ENCODE measurements at regions not wholly inside any gene's neighbourhood (a gene's known extent, or its start where the extent isn't known, plus 50 kb on each side); places are given as distances from the start of the nearest gene placed in this dataset.

DNA sequence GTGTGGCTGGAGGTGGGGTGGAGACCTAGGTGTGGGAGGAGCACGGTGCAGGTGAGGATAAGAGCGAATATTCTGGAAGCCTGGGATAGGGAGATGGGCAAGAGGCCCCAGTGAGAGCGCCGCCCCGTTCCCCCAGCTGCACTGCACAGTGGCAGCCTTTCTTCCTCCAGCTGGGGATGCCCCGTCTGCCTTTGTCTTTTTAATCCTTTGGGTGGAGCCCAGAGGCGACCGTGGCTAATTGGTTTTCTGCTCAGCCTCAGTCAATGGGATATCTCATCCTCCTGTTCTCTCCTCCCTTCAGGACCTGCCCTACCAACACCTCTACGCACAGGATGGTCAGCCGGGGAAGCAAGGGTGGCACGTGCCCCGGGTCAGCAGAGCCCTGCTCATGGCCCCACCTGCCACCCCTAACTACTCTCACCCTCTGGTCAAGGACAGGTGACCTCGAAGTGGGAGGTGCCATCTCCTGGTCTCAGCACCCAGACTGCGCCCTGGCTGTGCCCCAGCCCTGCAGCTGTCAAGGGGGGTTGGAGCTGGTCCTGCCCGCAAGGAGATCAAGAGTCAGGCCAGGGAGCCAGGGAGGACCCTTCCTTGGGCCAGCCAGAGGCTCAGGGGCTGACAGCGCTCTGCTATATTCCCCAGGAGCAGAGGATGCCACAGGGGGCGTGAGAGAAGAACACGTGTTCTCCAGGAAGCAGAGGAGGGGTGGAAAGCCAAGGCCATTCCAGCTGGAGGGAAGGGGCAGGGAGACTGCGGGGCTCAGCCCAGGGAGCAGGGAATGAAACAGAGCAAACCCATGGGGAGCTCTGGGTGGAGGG lies 64.0 kb downstream of the ADRA2C start:
- no peak for DNase-seq
- Histone ChIP-seq H3K4me1 (peaks cover 3 to 13% (median 10%) of the 10 kb centered on the region in 3 donors), H3K36me3 (no peaks in the 10 kb centered on the region), H3K4me3 (no peak overlapping the region), H3K27me3 (peaks cover 0 to 82% (median 0%) of the 10 kb centered on the region in 4 donors), H3K27ac (no peak overlapping the region), H3K9me3 (no peaks in the 10 kb centered on the region)
- WGBS, 2 donors, result 34 to 37% methylated on average over 13 to 14 of the region's 19 CpGs
- TF ChIP-seq, protein P1, sequence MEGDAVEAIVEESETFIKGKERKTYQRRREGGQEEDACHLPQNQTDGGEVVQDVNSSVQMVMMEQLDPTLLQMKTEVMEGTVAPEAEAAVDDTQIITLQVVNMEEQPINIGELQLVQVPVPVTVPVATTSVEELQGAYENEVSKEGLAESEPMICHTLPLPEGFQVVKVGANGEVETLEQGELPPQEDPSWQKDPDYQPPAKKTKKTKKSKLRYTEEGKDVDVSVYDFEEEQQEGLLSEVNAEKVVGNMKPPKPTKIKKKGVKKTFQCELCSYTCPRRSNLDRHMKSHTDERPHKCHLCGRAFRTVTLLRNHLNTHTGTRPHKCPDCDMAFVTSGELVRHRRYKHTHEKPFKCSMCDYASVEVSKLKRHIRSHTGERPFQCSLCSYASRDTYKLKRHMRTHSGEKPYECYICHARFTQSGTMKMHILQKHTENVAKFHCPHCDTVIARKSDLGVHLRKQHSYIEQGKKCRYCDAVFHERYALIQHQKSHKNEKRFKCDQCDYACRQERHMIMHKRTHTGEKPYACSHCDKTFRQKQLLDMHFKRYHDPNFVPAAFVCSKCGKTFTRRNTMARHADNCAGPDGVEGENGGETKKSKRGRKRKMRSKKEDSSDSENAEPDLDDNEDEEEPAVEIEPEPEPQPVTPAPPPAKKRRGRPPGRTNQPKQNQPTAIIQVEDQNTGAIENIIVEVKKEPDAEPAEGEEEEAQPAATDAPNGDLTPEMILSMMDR (IDR thresholded peaks at IDR 0.05), result no peak
- no peak for TF ChIP-seq POLR2A (IDR thresholded peaks at IDR 0.05)
- intact Hi-C loops (cut with DNase I), result no loop called here

DNA sequence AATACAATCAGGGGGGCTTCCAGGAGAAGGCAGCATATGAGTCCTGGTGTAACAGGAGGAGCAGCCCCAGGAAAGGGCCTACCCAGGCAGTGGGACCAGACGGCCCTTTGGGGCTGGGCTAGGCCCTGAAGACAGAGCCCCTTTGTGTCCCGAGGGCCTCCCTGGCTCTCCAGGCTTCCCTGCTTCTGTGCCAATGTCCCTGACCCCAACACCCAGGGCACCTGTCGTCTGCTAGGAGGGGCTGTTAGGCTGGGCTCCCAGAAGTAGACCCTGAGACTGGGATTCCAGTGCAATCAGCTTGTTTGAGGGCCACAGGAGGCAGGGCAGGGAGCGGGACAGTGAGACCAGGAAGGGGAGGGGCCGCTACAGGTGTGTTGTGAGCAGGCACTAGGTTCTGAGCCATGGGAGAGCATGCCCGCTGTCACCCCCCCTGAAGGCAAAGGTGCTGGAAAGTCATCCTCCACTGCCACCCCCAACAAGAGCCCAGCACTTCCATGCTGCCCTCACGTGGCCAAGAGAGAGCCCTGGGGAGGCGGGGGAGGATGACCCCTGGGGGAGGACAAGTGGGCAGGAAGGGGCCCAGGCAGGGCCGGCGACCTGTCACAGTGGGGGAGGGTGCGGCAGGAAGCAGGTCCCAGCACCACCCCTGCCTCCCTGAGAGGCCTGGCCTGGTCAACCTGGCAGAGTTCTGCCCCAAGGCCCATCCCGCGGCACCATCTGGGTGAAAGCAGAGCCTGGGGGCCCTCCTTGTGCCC lies 64.8 kb downstream of the ADRA2C start:
- WGBS, 2 donors, result 20 to 44% methylated on average over 1 to 2 of the region's 13 CpGs
- H3K27ac ChIP-seq, result no peak overlapping the region
- peaks cover 3 to 13% (median 10%) of the 10 kb centered on the region in 3 donors for H3K4me1 ChIP-seq
- peaks cover 0 to 90% (median 0%) of the 10 kb centered on the region in 4 donors for H3K27me3 ChIP-seq
- no peaks in the 10 kb centered on the region for H3K36me3 ChIP-seq
- no peak for TF ChIP-seq POLR2A (IDR thresholded peaks at IDR 0.05)
- TF ChIP-seq, protein P1 (IDR thresholded peaks at IDR 0.05), result no peak
- DNase-seq, result no peak
- intact Hi-C loops (cut with DNase I), result no loop called here
- H3K4me3 ChIP-seq, result no peak overlapping the region
- no peaks in the 10 kb centered on the region for H3K9me3 ChIP-seq

DNA sequence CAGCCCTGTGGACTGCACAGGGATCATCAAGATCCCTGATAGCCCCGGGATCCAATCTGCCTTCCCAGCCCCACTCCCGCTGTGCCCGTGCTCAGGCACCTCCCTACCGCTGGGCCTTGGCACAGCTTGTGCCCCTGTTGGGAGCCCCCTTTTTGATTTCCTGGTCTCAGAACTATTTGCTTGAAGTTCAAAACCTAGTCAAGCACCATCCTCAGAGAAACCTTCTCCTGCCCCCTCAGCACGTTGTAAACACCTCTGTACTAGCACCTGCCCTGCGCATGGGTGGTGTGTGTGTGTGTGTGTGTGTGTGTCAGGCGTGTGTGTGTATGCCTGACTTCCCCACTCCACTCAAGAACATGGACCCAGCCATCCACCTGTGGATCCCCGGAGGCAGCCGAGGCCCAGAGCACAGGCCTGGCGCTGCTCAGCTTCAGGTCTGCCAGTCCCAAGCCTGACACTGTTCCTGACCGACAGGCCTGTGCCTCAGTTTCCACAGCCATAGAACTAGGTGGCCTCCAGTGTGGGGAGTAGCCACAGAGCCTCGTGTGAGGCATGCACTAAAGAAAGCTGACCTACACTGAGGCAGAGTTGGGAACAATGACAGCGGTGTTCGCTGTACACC lies 65.5 kb downstream of the ADRA2C start:
- intact Hi-C loops (cut with DNase I), result no loop called here
- Histone ChIP-seq H3K36me3 (no peaks in the 10 kb centered on the region), H3K4me1 (peaks cover 3 to 13% (median 10%) of the 10 kb centered on the region in 3 donors), H3K9me3 (no peaks in the 10 kb centered on the region), H3K4me3 (no peak overlapping the region), H3K27ac (no peak overlapping the region), H3K27me3 (peaks cover 0 to 94% (median 0%) of the 10 kb centered on the region in 4 donors)
- WGBS, 2 donors, result 53 to 65% methylated on average over 3 to 6 of the region's 14 CpGs
- no peak for DNase-seq
- TF ChIP-seq, protein P1 (IDR thresholded peaks at IDR 0.05), result no peak
- no peak for TF ChIP-seq POLR2A (IDR thresholded peaks at IDR 0.05)

DNA sequence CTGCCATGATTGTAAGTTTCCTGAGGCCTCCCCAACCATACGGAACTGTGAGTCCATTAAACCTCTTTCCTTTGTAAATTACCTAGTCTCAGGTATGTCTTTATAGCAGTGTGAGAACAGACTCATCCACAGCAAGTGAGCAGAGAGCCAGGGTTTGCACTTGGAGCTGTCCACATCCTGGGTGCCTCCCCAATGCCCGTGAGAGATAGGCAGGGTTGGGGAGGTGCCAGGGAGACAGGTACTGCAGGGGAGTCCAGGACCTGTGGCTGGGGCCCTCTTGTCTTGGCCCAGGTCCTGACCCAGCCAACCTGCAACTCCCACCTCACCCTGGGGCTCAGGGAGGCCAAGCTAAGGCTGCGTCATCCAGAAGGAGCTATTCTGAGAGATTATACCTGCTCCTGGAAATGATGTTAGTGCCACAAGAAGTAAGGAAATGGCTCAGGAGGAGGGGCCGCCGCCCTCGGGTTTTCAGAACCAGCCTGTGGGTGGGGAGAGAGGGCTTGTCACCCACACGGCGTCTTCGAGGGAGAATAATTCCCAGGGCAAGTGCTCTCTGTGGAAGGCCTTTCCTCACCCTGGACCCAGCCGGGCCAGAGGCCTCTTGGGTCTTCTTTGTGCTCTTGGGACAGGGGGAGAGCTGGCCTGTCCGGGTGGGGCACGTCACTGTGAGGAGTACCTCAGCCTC lies 66.5 kb downstream of the ADRA2C start:
- WGBS, 2 donors, result 52 to 64% methylated on average over 3 to 6 of the region's 12 CpGs
- intact Hi-C loops (cut with DNase I), result no loop called here
- no peaks in the 10 kb centered on the region for H3K9me3 ChIP-seq

More for the DNA sequence above, 66.5 kb downstream of the ADRA2C start:
- TF ChIP-seq, protein P1 (IDR thresholded peaks at IDR 0.05), result no peak
- TF ChIP-seq POLR2A (IDR thresholded peaks at IDR 0.05), result no peak
- Histone ChIP-seq H3K4me1 (peaks cover 1 to 5% (median 3%) of the 10 kb centered on the region in 3 donors), H3K4me3 (no peak overlapping the region), H3K36me3 (no peaks in the 10 kb centered on the region), H3K27ac (no peak overlapping the region), H3K27me3 (peaks cover 0 to 94% (median 0%) of the 10 kb centered on the region in 4 donors)
- no peak for DNase-seq
